ENCODE measurements at regions not wholly inside any gene's neighbourhood (a gene's known extent, or its start where the extent isn't known, plus 50 kb on each side); places are given as distances from the start of the nearest gene placed in this dataset.

GRCh38 chr11:31981457-31981856 is 109.4 kb upstream of the RCN1 start:
- no peak for TF ChIP-seq CTCF (IDR thresholded peaks at IDR 0.05)
- Mint-ChIP-seq H3K4me1 (ENCODE audit: low read depth) (no peaks in the 10 kb centered on the region), H3K27me3 (peaks cover 31% of the 10 kb centered on the region), H3K27ac (no peak overlapping the region), H3K36me3 (ENCODE audit: low read depth) (no peaks in the 10 kb centered on the region), H3K9me3 (no peaks in the 10 kb centered on the region), H3K4me3 (no peak overlapping the region)
- intact Hi-C loops (cut with micrococcal nuclease), result no loop called here
- ChIA-PET POLR2A (no interaction called here), CTCF (interaction anchor here (1.3 kb wide), 1 partner anchor 26 kb away, joined by 5 read pairs; no protein-coding TSS in a partner anchor)
- DNase-seq (no peak), ATAC-seq (no peak)

GRCh38 chr11:31977343-31977742 is 113.5 kb upstream of the RCN1 start:
- no peak for TF ChIP-seq CTCF (IDR thresholded peaks at IDR 0.05)
- H3K27ac Mint-ChIP-seq, result no peak overlapping the region
- no peaks in the 10 kb centered on the region for H3K4me1 Mint-ChIP-seq (ENCODE audit: low read depth)
- CTCF ChIA-PET, result no interaction called here
- no peak overlapping the region for H3K4me3 Mint-ChIP-seq
- intact Hi-C loops (cut with micrococcal nuclease), result no loop called here
- DNase-seq, result no peak
- H3K9me3 Mint-ChIP-seq, result no peaks in the 10 kb centered on the region
- POLR2A ChIA-PET, result no interaction called here
- peaks cover 26% of the 10 kb centered on the region for H3K27me3 Mint-ChIP-seq
- H3K36me3 Mint-ChIP-seq (ENCODE audit: low read depth), result no peaks in the 10 kb centered on the region
- ATAC-seq, result no peak

- no peak for TF ChIP-seq CTCF (IDR thresholded peaks at IDR 0.05)
- no peak for ATAC-seq
- POLR2A ChIA-PET, result no interaction called here
- no peak for DNase-seq
- intact Hi-C loops (cut with micrococcal nuclease), result no loop called here
- Mint-ChIP-seq H3K36me3 (ENCODE audit: low read depth) (no peaks in the 10 kb centered on the region), H3K27ac (no peak overlapping the region), H3K4me1 (ENCODE audit: low read depth) (no peaks in the 10 kb centered on the region), H3K27me3 (peaks cover 19% of the 10 kb centered on the region), H3K4me3 (no peak overlapping the region), H3K9me3 (no peaks in the 10 kb centered on the region)
- CTCF ChIA-PET, result interaction anchor here (1.8 to 3.2 kb wide), 3 partner anchors 9 to 32 kb away, joined by 5 to 10 read pairs (median 8); no protein-coding TSS in a partner anchor
These were observed 116.3 kb upstream of the RCN1 start for GRCh38 chr11:31974366-31975136.

- no peak for ATAC-seq
- H3K4me1 Mint-ChIP-seq (ENCODE audit: low read depth), result no peaks in the 10 kb centered on the region
- H3K36me3 Mint-ChIP-seq (ENCODE audit: low read depth), result no peaks in the 10 kb centered on the region
- peaks cover 15% of the 10 kb centered on the region for H3K27me3 Mint-ChIP-seq
- intact Hi-C loops (cut with micrococcal nuclease), result no loop called here
- POLR2A ChIA-PET, result no interaction called here
- no peak for TF ChIP-seq CTCF (IDR thresholded peaks at IDR 0.05)
- DNase-seq, result no peak
- H3K27ac Mint-ChIP-seq, result no peak overlapping the region
- CTCF ChIA-PET, result interaction anchor here (0.6 to 3.2 kb wide), 4 partner anchors 10 to 733 kb away, joined by 3 to 10 read pairs (median 6); no protein-coding TSS in a partner anchor
- no peak overlapping the region for H3K4me3 Mint-ChIP-seq
- no peaks in the 10 kb centered on the region for H3K9me3 Mint-ChIP-seq
These were observed 117.7 kb upstream of the RCN1 start for GRCh38 chr11:31973172-31973571.

- H3K4me3 Mint-ChIP-seq, result no peak overlapping the region
- no peak for TF ChIP-seq CTCF (IDR thresholded peaks at IDR 0.05)
- ATAC-seq (no peak), DNase-seq (no peak)
- peaks cover 11% of the 10 kb centered on the region for H3K27me3 Mint-ChIP-seq
- H3K36me3 Mint-ChIP-seq (ENCODE audit: low read depth), result no peaks in the 10 kb centered on the region
- no peaks in the 10 kb centered on the region for H3K9me3 Mint-ChIP-seq
- POLR2A ChIA-PET, result no interaction called here
- CTCF ChIA-PET, result interaction anchor here (0.6 to 3.2 kb wide), 4 partner anchors 11 to 732 kb away, joined by 3 to 10 read pairs (median 6); no protein-coding TSS in a partner anchor
- intact Hi-C loops (cut with micrococcal nuclease), result no loop called here
- H3K27ac Mint-ChIP-seq, result no peak overlapping the region
- no peaks in the 10 kb centered on the region for H3K4me1 Mint-ChIP-seq (ENCODE audit: low read depth)
These were observed 118.3 kb upstream of the RCN1 start for GRCh38 chr11:31972623-31973022.
